LoVo (cell line): ENCODE measurements at regions not wholly inside any gene's neighbourhood (a gene's known extent, or its start where the extent isn't known, plus 50 kb on each side); places are given as distances from the start of the nearest gene placed in this dataset.
A peak's percentile ranks its signal among the peaks of the same experiment; 100 is the strongest.
"Not testable (repeated sequence)": the region's sequence is repeated elsewhere in the genome, so short reads cannot be mapped to it uniquely, and the experiment has no call there.

Experiments
- DNase-seq: peaks from one replicate; pipeline ENCODE4 v3.0.0-alpha.2; 2016; ENCODE audit warnings: low spot score

DNA sequence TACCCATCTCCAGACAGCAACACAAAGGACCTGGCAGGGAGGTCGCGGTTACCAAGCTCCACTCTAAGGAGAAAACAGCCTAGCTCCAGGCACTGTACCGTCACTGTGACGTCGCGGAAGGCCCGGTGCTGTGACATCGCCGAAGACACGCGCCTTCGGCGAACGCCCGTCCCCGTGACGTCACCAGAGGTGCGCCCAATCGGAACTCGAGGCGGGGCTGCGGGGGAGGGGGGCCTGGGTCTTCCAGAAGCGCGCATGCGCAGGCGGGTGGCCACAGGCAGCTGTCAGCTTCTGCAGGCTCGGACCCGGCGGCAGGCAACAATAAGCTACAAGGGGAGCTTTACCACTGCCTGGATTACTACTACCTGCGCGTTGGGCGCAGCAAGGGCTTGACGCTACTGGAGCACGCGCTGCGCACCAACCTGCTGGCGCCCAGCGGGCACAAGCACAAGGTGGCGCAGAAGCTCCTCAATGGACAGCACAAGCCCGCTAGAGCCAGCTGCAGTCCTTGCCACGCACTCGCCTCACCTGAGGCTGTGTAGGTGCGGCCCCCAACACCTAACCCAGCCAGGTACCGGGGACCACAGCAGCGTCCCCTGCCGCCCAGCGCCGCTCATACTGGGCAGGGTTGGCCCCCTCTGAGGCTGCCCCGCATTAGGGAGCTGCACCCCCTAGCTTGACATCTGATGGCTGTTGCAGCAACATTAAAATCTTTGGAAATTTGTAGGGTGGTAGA, 208.4 kb downstream of the TPST1 start:
- peak; percentile 47 for DNase-seq

DNA sequence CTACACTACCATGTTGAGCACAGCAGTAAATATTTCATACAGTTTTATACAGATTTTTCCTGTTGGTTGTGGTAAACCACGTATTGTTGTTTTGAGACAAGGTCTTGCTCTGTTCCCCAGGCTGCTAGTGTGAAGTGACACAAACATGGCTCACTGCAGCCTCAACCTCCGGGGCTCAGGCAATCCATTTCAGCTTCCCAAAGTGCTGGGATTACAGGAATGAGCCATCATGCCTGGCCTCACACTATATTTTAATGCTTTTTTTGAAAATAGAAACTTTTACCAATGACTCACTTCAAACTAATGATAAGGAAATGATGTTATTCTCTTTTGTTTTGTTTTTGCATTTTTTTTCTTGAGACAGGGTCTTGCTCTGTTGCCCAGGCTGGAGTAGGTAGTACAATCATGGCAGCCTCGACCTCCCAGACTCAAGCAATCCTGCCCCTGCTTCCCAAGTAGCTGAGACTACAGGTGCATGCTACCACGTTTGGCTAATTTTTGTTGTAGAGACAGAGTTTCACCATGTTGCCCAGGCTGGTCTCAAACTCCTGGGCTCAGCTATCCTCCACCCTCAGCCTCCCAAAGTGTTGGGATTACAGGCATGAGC, 210.6 kb downstream of the TPST1 start:
- DNase-seq, result no peak

DNA sequence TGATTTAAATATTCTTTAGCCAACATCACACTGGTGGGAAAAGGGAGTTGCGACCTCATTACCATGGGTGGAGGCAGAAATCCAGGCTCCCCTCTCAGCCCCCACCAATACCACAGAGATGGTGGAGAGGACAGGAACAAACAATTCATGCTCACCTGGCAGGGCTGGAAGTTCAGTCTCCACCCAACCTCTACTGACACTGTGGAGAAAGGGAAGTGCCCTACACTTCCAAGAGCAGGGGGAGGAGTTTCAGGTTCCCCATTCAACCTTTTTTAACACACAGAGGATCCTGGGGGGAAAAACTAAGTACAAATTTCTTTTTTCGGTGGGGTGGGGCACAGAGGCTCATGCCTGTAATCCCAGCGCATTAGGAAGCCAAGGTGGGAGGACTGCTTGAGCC, 210.1 kb upstream of the KCTD7 start:
- no peak for DNase-seq

DNA sequence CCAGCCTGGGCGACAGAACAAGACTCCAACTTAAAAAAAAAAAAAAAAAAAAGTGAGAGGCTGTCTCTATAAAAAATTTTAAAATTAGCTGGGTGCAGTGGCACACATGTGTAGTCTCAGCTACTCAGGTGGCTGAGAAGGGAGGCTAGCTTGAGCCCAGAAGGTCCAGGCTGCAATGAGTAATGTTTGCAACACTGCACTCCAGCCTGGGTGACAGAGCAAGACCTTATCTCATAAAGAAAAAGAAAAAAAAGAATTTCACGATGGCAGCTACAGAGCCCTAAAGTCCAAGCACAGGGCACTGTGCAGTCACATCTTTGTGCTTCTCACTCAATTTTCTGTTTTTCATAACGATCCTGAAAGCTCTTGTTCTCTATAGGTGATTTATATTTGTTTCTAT, 209.5 kb upstream of the KCTD7 start:
- no peak for DNase-seq

DNA sequence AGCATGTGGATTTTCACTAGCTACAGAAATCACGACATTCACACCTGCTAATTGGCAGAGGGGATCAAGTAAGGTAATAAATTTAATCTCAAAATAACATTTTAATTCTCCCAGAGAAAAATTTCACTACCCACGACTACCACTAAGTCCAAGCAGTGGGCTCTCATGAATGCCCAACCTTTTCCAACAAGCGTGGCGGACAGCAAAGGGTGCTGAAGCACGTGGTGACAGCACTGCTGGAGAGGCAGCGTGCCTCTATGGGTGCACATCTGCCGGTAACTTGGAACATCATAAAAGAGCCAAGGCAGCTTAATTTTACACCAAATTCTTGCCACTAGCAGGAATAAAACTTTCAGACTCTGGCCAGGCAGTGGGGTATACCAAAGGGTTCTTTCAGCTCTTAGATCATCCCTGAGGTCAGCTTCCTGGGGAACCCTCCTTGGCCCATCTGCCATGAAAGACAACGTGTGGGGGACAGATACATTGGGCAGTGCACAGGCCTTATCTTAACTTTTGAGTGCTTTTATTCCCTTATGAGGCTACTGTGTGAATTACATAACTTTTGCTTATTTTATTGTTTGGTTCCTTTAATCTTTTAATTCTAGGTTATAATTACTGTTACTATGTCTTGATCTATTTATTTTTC, 206.7 kb upstream of the KCTD7 start:
- DNase-seq, result no peak

DNA sequence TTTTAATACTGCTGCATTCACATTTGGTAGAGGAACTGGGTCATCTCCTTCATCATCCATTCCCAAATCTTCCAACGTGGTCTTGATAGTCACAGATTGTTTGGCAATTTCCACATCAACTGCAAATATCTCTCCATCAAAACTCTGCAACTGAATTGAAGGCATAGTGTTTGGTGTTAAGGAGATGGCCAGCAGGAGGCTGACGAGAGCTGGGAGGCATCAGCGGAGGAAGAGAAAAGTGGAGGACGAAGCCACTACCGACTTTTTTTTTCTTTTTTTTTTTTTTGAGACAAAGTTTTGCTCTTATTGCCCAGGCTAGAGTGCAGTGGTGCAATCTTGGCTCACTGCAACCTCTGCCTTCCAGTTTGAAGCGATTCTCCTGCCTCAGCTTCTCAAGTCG, 205.0 kb upstream of the KCTD7 start:
- no peak for DNase-seq

DNA sequence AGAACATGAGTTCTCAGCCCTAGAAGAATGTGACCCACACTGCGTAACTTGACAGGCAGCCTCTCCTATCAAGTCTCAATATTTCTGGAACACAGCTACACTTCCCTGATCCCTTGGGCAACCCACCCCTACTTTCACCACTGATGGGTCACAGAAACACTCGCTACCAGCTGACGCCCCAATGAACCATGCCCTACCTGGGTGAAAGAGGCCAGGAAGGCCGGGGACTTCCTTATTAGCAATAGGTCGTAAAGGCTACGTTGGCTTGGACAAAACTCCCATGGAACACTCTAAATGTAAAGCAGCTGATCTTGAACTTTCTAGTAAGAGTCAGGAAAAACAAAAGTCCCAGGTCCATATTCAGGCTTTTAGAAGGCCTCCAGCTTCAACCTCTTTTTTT, 202.3 kb upstream of the KCTD7 start:
- DNase-seq, result no peak

DNA sequence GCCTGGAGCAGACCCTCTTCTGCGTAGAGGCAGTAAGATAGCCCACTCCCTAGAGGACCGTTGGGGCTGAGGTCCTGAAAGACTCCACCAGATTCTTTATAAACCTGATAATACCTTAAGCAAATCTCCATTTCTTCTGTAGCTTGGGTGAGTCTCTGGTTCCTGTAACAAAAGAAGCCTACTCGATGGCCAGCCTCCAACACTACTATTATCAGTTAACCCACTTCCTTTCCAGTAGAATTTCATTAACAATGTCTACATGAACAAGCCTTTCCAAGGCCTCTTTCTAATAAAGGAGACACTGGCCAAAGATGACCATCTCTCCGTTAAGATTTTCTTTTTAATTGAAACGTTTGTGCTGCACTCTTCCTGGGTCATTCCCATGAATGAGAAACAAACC, 201.7 kb upstream of the KCTD7 start:
- DNase-seq, result no peak

DNA sequence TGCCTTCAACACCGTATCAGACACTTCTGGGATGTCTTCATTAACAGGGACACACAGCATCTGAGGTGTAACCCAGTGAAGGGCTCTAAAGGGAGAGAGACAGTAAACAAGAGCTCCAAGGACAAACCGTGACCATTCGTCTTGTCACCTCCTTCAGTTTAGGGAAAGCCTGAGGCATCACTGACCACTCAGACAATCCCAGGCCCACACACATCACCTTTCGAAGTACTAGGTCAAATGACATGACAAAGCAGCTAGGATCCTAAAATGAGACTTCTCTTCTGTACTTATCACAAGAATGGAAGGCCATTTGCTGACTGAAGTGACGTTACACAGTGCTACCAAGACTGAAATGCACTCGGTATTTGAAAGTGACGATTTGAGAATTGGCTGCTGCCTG, 200.7 kb upstream of the KCTD7 start:
- no peak for DNase-seq

DNA sequence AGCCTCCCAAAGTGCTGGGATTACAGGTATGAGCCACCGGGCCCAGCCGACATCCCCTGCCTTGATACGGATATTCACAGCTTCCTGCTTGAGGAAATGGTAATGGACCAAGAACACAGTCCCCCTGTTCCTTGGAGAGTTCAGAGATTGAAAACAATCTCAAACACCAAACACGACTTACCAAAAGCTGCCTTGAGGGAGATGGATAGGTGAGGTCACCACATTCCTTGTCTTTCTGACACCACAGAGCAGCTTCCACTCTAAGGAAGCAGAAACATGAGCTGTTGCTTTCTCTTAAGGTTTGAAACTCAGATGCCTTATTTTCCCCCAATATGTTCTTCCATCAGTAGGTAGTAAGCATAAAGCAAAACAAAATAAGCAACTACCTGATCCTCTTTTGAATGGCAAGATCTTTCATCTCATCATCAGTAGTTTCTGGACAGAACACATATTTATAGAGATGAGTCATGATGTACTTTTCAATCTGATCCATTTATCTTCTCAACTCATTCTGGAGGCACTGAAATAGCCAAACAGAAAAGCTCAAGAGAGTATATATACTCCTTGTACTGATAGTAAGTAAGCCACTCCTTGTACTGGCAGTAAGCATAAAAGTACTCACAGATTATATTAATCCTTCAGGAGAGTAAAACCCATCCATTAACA, 199.1 kb upstream of the KCTD7 start:
- no peak for DNase-seq

DNA sequence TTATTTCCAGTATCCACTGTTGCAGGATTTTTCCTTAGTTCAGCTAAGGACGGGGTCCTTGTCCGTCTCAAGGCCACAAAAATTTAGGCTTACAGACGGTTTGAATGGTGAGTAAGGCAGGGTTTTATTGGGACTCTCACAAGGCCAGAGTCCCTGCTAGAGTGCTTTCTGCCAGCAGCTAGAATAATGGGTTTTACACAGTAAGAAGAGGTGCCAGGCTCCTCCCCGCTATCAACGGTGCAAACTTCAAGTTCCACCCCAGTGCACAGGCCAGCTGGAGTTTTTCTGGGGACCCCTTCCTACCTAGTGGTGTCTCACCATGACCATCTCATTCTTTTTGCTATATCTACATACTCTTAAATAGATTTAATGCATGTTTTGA, 198.5 kb upstream of the KCTD7 start:
- DNase-seq, result no peak

DNA sequence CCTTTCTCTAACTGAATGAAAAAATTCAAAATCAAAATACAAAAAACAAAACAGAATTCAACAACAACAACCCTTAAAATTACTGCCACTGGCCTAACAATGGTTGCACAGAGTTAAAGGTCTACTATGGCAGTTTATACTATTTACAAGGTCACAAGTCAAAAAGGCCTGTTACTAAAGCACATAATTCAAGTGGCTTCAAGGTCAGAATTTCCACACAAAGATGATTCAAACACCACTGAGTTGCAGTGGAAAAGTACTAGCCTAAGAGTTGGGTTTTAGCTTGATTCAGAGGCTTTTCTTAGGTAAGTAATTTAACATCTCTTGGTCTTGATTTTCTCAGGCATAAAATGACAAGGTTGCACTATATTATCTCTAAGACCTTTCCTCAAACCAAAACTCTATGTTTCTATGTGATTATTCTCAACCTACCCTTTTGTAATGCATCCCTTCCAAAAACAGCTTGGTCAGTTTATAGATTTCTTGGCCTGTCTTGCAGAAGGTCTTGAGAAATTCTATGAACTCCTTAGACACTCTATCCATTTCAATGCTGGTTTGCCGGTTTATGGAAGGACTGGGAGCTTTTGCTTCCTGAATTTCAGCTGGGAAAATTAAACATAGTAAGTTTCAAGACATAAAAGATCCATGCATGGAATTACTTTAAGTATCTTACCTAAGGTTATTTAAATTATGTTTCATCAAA, 189.8 kb upstream of the KCTD7 start:
- not testable (repeated sequence) for DNase-seq

DNA sequence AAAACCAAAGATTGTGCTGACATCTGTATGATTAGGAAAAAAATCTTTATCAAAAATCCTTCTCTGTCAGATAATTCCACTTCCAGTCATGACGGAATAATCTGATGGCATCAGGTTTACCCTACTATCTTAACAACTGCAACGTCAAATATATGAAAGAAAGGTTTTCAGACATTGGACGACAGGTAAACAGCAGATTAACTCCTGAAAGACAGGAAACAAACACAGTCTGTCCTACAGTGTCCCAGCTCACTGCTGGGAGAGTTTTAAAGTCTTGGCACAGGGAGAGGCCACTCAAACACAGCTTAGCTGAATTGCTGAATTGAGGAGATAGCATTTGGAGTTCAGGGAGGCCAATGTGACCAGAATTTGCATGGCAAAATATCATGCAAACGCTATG, 186.3 kb upstream of the KCTD7 start:
- no peak for DNase-seq

DNA sequence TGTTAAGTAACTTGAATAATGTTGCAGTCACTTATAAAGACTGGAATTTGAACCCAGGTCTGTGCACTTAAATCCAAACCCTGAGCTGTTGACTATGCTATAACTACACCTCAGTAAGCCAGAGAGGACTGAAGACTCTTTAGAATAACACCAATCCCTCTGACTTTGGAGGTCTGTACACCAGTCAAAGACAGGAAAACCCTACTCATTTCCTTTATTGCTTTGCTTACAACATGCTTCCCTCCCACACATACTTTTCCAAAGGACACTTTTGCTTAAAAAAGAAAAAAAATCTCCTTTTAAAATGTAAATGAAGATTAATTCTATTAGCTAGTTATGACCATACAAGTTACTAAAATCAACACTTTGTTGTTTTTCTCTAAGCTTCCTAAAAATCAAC, 184.7 kb upstream of the KCTD7 start:
- DNase-seq, result no peak

DNA sequence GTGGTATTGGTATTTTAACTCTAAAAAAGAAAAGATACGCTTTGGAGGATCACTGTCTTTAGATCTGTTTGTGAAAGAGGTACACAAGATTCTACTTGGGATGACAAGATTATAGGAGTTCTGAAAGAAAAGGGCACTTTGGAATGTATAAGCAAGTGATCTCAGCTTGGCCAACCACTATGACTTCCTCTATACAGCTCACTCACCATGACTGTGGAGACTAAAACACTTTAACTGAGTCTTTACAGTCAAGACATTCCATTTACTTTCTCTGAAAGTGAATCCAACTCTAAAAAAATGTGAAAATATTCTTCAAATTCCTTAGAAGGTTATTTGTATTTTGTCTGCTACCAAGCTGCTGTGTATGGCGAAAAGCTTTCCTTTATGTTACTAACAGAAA, 181.7 kb upstream of the KCTD7 start:
- not testable (repeated sequence) for DNase-seq

DNA sequence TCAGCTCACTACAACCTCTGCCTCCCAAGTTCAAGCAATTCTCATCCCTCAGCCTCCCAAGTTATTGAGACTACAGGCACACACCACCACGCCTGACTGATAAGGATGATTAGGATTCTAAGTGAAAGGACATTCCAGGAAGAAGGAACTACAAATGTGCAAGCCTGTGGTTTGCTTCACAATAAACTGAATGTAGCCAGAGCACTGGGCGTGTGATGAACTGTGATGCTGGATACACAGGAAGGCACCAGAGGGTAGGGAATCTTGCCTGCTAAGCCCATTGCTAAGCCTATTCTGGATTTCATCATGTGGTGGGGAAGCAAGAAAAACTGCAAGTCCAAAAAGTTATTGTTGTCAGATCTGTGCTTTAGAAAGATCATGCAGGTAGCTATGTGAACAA, 177.9 kb upstream of the KCTD7 start:
- not testable (repeated sequence) for DNase-seq

DNA sequence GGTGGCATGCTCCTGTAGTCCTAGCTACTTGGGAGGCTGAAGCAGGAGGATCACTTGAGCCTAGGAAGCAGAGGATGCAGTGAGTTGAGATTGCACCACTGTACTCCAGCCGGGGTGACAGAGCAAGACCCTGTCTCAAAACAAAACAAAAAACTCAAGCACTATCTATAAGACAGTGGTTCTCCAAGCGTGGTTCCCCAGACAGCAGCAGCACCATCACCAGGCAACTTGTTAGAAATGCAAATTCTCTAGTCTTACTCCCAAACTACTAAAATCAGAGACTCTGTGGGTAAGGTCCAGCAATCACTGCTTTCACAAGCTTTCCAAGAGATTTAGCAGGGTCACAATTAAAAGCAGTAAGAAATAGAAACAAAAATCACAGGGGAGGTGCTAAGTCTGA, 177.0 kb upstream of the KCTD7 start:
- not testable (repeated sequence) for DNase-seq

DNA sequence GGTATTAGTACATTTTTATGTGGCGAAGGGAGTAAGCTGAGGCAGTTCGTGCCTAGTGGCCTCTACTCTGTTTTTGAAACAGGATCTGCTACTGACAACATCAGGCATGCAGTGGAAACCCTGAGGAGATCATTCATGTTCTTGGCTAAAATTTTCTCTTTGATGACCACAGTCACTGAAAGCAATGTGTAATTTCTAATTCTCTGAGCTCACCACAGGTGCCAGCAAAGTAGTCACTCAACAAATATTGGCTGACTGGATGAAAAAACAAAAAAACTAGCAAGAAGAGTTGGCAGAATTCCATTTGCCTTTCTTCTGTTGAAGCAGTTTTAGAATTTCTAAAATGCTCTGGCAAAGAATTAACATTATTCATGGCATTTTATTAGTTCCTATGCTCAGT, 176.5 kb upstream of the KCTD7 start:
- DNase-seq, result no peak

DNA sequence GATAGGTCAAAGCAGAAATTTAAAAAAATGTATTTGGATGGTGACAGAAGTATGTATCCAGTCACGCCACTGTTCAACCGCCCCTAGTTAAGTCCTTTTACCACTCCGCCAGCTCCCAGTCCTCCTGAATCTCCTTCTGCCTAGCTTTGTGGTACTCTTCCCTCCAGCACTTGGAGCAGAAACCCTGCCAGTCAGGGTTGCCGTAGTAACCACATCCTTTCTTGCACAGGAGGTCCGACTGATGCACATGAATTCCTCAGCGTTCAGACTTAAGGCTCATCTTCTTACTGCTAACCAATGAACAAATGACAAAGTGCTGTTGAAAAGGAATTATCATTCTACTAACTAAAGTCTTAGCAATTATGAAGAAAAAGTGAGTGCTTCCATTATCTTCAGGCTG, 175.3 kb upstream of the KCTD7 start:
- DNase-seq, result no peak

DNA sequence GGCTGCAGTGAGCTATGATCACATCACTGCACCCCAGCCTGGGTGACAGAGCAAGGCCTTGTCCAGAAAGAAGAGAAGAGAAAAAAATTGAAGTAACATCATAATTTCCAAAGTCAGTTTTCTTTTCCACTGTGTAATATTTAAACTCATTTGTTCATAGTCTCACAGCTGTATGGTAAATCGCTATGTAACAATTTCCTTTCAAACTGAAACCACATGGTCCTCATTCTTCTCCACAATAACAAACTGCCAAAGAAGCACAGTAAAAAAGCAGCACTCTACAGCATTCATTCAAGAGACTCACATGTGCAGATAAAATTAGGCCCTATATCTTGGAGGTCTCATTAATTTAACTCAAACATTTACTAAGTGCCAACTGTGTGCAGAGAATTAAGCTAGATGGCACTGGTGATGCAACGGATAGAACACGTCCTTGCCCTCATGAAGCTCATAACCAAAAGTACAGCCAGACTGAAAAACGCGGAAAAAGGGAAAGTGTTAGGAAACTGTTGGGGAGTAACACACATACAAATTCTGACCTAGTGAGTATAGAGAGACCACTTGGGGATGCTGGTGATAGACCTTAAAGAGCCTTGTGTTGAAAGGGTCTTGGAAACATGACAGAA, 174.0 kb upstream of the KCTD7 start:
- DNase-seq, result no peak

DNA sequence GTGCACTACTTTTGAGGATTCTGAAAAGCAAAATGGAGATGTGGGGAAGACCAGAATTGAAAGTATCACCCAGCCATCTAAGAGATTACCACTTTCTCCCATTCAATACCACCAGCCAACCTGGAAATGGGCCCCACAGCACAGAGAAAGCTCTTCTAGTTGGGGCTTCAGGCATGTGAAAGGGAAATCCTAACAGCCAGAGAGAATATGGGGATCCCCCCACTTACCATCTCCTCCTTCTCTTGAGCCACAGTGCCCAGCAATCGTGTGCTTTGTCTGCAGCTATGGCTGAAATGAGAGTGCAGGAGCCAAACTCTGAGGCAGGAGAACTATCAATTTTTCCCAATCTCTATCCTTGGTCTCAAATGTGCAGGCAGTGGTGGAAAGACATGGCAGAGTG, 173.2 kb upstream of the KCTD7 start:
- not testable (repeated sequence) for DNase-seq

DNA sequence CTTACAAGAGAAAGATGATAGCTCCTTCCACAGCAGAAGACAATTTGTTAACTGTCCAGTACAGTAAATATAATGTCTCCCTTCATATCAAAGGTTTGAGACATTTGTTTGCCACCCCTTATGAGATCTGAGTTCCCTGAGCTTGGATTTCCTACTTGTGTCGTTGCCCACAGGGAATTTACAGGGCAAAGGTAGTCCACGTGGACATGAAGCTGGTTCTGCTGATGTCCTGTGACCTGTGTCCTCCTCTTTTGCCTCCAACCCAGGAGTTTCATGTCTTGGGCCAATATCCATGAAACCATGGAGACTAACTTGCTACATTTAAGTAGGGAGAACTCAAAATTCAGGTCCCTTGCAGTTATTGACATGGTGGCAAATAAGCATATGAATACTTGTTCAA, 172.2 kb upstream of the KCTD7 start:
- DNase-seq, result not testable (repeated sequence)
